ENCODE measurements at regions not wholly inside any gene's neighbourhood (a gene's known extent, or its start where the extent isn't known, plus 50 kb on each side); places are given as distances from the start of the nearest gene placed in this dataset.

GRCh38 chr6:163992056-163992455 is 577.5 kb downstream of the QKI start:
- no peak overlapping the region for H3K4me3 ChIP-seq
- no TSS peak for BruUV-seq (replicated peaks)
- H3K27ac ChIP-seq (ENCODE audit: extremely low read depth, low read depth, low read length): no peak overlapping the region
- H3K9me3 ChIP-seq (replicated peaks; ENCODE audit: control insufficient read depth, insufficient read depth, low read depth, low read length): no peaks in the 10 kb centered on the region
- H3K36me3 ChIP-seq (ENCODE audit: control insufficient read depth, insufficient read depth, low read length): no peaks in the 10 kb centered on the region
- DNase-seq (ENCODE audit: extremely low read depth in 1 of 4, low spot score in 3 of 4) (no peak), FAIRE-seq (no peak), ATAC-seq (no peak)
- POLR2A ChIA-PET: no interaction called here
- intact Hi-C loops (cut with micrococcal nuclease) (no loop called here), in situ Hi-C loops (cut with MboI) (no loop called here)
- no peaks in the 10 kb centered on the region for H4K20me1 ChIP-seq (replicated peaks; ENCODE audit: control insufficient read depth, insufficient read depth, low read length)
- no peak overlapping the region for H3K9ac ChIP-seq (ENCODE audit: insufficient read depth in 1 of 2, low read depth in 2 of 2, low read length in 2 of 2)
- H3K4me2 ChIP-seq (ENCODE audit: insufficient read depth, low read length): no peak overlapping the region
- H3K4me1 ChIP-seq (replicated peaks in 1 of 2; ENCODE audit: control insufficient read depth in 2 of 2, insufficient read depth in 2 of 2, low read length in 2 of 2): no peaks in the 10 kb centered on the region
- CTCF ChIA-PET (ENCODE audit: low intra/inter-chr PET ratio): no interaction called here
- no peaks in the 10 kb centered on the region for H3K79me2 ChIP-seq (ENCODE audit: control insufficient read depth, insufficient read depth, low read length)
- H3K27me3 ChIP-seq (ENCODE audit: control insufficient read depth in 2 of 2, insufficient read depth in 2 of 2, low read length in 2 of 2): peaks cover 3 to 7% of the 10 kb centered on the region in 2 experiments; a peak in 4 of 5 replicates
- H3K9me1 ChIP-seq (ENCODE audit: control insufficient read depth, insufficient read depth, low read length): no peaks in the 10 kb centered on the region
- no peak overlapping the region for H2AFZ ChIP-seq (ENCODE audit: low read depth, low read length)
- TF ChIP-seq C11orf30 (IDR thresholded peaks at IDR 0.05; ENCODE audit: low read depth): no peak
- no peak for TF ChIP-seq LEF1 (IDR thresholded peaks at IDR 0.05)
- no peak for TF ChIP-seq PRMT5 (CRISPR knock-in tag; IDR thresholded peaks at IDR 0.05)
- TF ChIP-seq ZNF512 (tag; IDR thresholded peaks at IDR 0.05): no peak
- TF ChIP-seq RBBP5 (IDR thresholded peaks at IDR 0.05; ENCODE audit: borderline replicate concordance, insufficient read depth, low read length, poor library complexity, severe bottlenecking): no peak
- TF ChIP-seq HNRNPH1 (optimal IDR thresholded peaks at IDR 0.05; ENCODE audit: low read depth, low read length): no peak
- no peak for TF ChIP-seq USF2 (CRISPR knock-in tag; IDR thresholded peaks at IDR 0.05)
- no peak for TF ChIP-seq NR2F6 (CRISPR knock-in tag; IDR thresholded peaks at IDR 0.05)
- TF ChIP-seq REST (IDR thresholded peaks at IDR 0.05; ENCODE audit: borderline replicate concordance): no peak
- no peak for TF ChIP-seq REST (CRISPR knock-in tag; IDR thresholded peaks at IDR 0.05; ENCODE audit: low read depth)
- no peak for TF ChIP-seq ZBTB43 (CRISPR knock-in tag; IDR thresholded peaks at IDR 0.05)

All from K562 (cell line).